ENCODE measurements at regions not wholly inside any gene's neighbourhood (a gene's known extent, or its start where the extent isn't known, plus 50 kb on each side); places are given as distances from the start of the nearest gene placed in this dataset.

GRCh38 chr15:94164202-94164807 lies 67.1 kb upstream of the MCTP2 start:
- TF ChIP-seq POU6F1 (CRISPR knock-in tag; IDR thresholded peaks at IDR 0.05; ENCODE audit: borderline replicate concordance, low read depth) (no peak), PATZ1 (CRISPR knock-in tag; IDR thresholded peaks at IDR 0.05; ENCODE audit: borderline replicate concordance) (no peak), CREB5 (CRISPR knock-in tag; IDR thresholded peaks at IDR 0.05; ENCODE audit: low read depth) (no peak), GLIS3 (CRISPR knock-in tag; IDR thresholded peaks at IDR 0.05) (no peak), ARNTL (CRISPR knock-in tag; IDR thresholded peaks at IDR 0.05; ENCODE audit: borderline replicate concordance, low read depth) (no peak), ISL1 (CRISPR knock-in tag; IDR thresholded peaks at IDR 0.05) (no peak), ZNF70 (CRISPR knock-in tag; IDR thresholded peaks at IDR 0.05) (no peak), RARB (CRISPR knock-in tag; IDR thresholded peaks at IDR 0.05) (no peak), PPARA (CRISPR knock-in tag; IDR thresholded peaks at IDR 0.05; ENCODE audit: borderline replicate concordance) (no peak), ZNF565 (CRISPR knock-in tag; conservative IDR thresholded peaks at IDR 0.05; ENCODE audit: low read depth) (no peak), CSRNP3 (CRISPR knock-in tag; IDR thresholded peaks at IDR 0.05) (no peak), ZNF8 (CRISPR knock-in tag; IDR thresholded peaks at IDR 0.05) (no peak), ZFP30 (CRISPR knock-in tag; IDR thresholded peaks at IDR 0.05) (no peak), ESRRG (CRISPR knock-in tag; IDR thresholded peaks at IDR 0.05) (no peak), ZFP3 (CRISPR knock-in tag; IDR thresholded peaks at IDR 0.05) (no peak), ZC3H10 (CRISPR knock-in tag; IDR thresholded peaks at IDR 0.05) (no peak), SNAI2 (CRISPR knock-in tag; IDR thresholded peaks at IDR 0.05) (no peak), TCF4 (CRISPR knock-in tag; IDR thresholded peaks at IDR 0.05; ENCODE audit: borderline replicate concordance) (no peak), OSR1 (CRISPR knock-in tag; IDR thresholded peaks at IDR 0.05) (no peak)
- ATAC-seq, result peak; percentile 37; the same call in 1 of the 3 replicates

GRCh38 chr15:94162939-94163338 lies 68.4 kb upstream of the MCTP2 start:
- TF ChIP-seq CREB5 (CRISPR knock-in tag; IDR thresholded peaks at IDR 0.05; ENCODE audit: low read depth) (no peak), PATZ1 (CRISPR knock-in tag; IDR thresholded peaks at IDR 0.05; ENCODE audit: borderline replicate concordance) (no peak), ZNF565 (CRISPR knock-in tag; conservative IDR thresholded peaks at IDR 0.05; ENCODE audit: low read depth) (no peak), POU6F1 (CRISPR knock-in tag; IDR thresholded peaks at IDR 0.05; ENCODE audit: borderline replicate concordance, low read depth) (no peak), SNAI2 (CRISPR knock-in tag; IDR thresholded peaks at IDR 0.05) (no peak), ZFP3 (CRISPR knock-in tag; IDR thresholded peaks at IDR 0.05) (no peak), ZC3H10 (CRISPR knock-in tag; IDR thresholded peaks at IDR 0.05) (no peak), ZFP30 (CRISPR knock-in tag; IDR thresholded peaks at IDR 0.05) (no peak), RARB (CRISPR knock-in tag; IDR thresholded peaks at IDR 0.05) (no peak), PPARA (CRISPR knock-in tag; IDR thresholded peaks at IDR 0.05; ENCODE audit: borderline replicate concordance) (no peak), ESRRG (CRISPR knock-in tag; IDR thresholded peaks at IDR 0.05) (no peak), OSR1 (CRISPR knock-in tag; IDR thresholded peaks at IDR 0.05) (no peak), CSDC2 (CRISPR knock-in tag; IDR thresholded peaks at IDR 0.05) (no peak), TSHZ2 (CRISPR knock-in tag; IDR thresholded peaks at IDR 0.05) (no peak), BACH2 (CRISPR knock-in tag; IDR thresholded peaks at IDR 0.05; ENCODE audit: borderline replicate concordance) (no peak)
- no peak for ATAC-seq
